PC-9 (cell line): ENCODE measurements at regions not wholly inside any gene's neighbourhood (a gene's known extent, or its start where the extent isn't known, plus 50 kb on each side); places are given as distances from the start of the nearest gene placed in this dataset.

Source experiments
- BruUV-seq: library from RNA; stranded (reverse); fragments of 400-500 nt; replicated peaks from 2 replicates; lab custom pipeline; 2021; lab: Mats Ljungman, UMichigan
- CTCF ChIA-PET: fragments of 300-600 bp; sonication (Branson Sonifier 250); formaldehyde crosslinking; loops from one replicate; lab custom pipeline; 2022; ENCODE audit warnings: antibody characterized with exemption; lab: Charles Lee
- POLR2A ChIA-PET: fragments of 300-600 bp; sonication (Branson Sonifier 250); formaldehyde crosslinking; loops from one replicate; lab custom pipeline; 2022; ENCODE audit warnings: antibody characterized with exemption; ENCODE audit not compliant: unreplicated experiment; lab: Charles Lee
- DNase-seq, 2 experiments: peaks; one replicate each; pipeline versions ENCODE4 v3.0.0 to v3.0.0-alpha.2; 2015 to 2022; ENCODE audit warnings: mixed read lengths in 1 of 2
- H2AFZ ChIP-seq: fragments of 200-600 bp; sonication (generic); 2 replicates; pipeline ENCODE4 v1.8.1; 2017; ENCODE audit warnings: antibody characterized with exemption
- H3F3A ChIP-seq: fragments of 200-600 bp; sonication (generic); 2 replicates; pipeline ENCODE4 v1.8.1; 2017; ENCODE audit warnings: antibody characterized with exemption, mild to moderate bottlenecking, low read depth; ENCODE audit not compliant: insufficient read depth
- H3K27ac ChIP-seq: fragments of 200-600 bp; sonication (generic); 2 replicates; pipeline ENCODE4 v1.6.1; 2016; ENCODE audit warnings: mixed run types
- H3K27me3 ChIP-seq: fragments of 200-600 bp; sonication (generic); 2 replicates; pipeline ENCODE4 v1.6.1; 2016; ENCODE audit warnings: low read depth, mixed run types; ENCODE audit not compliant: insufficient read depth
- H3K36me3 ChIP-seq: fragments of 200-600 bp; sonication (generic); 2 replicates; pipeline ENCODE4 v1.6.1; 2016; ENCODE audit warnings: low read depth, mixed run types
- H3K4me1 ChIP-seq: fragments of 200-600 bp; sonication (generic); replicated peaks from 2 replicates; pipeline ENCODE4 v1.6.1; 2016; ENCODE audit warnings: mixed run types; ENCODE audit not compliant: insufficient read depth
- H3K4me2 ChIP-seq: fragments of 200-600 bp; sonication (generic); 2 replicates; pipeline ENCODE4 v1.6.1; 2017; ENCODE audit warnings: mixed run types
- H3K4me3 ChIP-seq: fragments of 200-600 bp; sonication (generic); 2 replicates; pipeline ENCODE4 v1.6.1; 2016; ENCODE audit warnings: mixed run types
- H3K79me2 ChIP-seq: fragments of 200-600 bp; sonication (generic); 2 replicates; pipeline ENCODE4 v1.6.1; 2017; ENCODE audit warnings: low read depth, mixed run types
- H3K9me2 ChIP-seq: fragments of 200-600 bp; sonication (generic); 2 replicates; pipeline ENCODE4 v1.8.1; 2017; ENCODE audit warnings: mild to moderate bottlenecking; ENCODE audit not compliant: insufficient read depth
- H3K9me3 ChIP-seq: fragments of 200-600 bp; sonication (generic); 2 replicates; pipeline ENCODE4 v1.8.1; 2016; ENCODE audit warnings: low read depth; ENCODE audit not compliant: insufficient read depth
- H4K20me1 ChIP-seq: fragments of 200-600 bp; sonication (generic); 2 replicates; pipeline ENCODE4 v1.8.1; 2017; ENCODE audit not compliant: insufficient read depth
- CTCF ChIP-seq: fragments of 200-600 bp; sonication (generic); conservative IDR thresholded peaks from 2 replicates; pipeline ENCODE4 v1.6.1; 2017; ENCODE audit warnings: mixed run types, antibody characterized with exemption, mild to moderate bottlenecking, moderate library complexity
- EZH2 ChIP-seq: fragments of 200-600 bp; sonication (generic); IDR thresholded peaks from 2 replicates; pipeline ENCODE4 v1.8.0; 2017; ENCODE audit warnings: antibody characterized with exemption, low read depth
- intact Hi-C: fragments of 100-400 bp; cut with micrococcal nuclease; formaldehyde crosslinking; loops from one replicate; pipeline ENCODE4 v1.10.0; 2022; ENCODE audit not compliant: unreplicated experiment

GRCh38 chr2:200054681-200055468 is 99.5 kb downstream of the MAIP1 start:
- Histone ChIP-seq H3K27me3 (no peaks in the 10 kb centered on the region), H4K20me1 (no peaks in the 10 kb centered on the region), H3K4me3 (no peak overlapping the region), H3K36me3 (no peaks in the 10 kb centered on the region), H2AFZ (no peak overlapping the region), H3K79me2 (no peaks in the 10 kb centered on the region), H3K4me1 (no peaks in the 10 kb centered on the region), H3K4me2 (no peak overlapping the region), H3K9me2 (no peaks in the 10 kb centered on the region), H3K27ac (no peak overlapping the region), H3F3A (no peaks in the 10 kb centered on the region), H3K9me3 (no peaks in the 10 kb centered on the region)
- intact Hi-C loops, result no loop called here
- no peak for DNase-seq
- BruUV-seq, result no TSS peak
- ChIA-PET CTCF (interaction anchor here (0.6 kb wide), 1 partner anchor 1385 kb away, joined by 3 read pairs; no protein-coding TSS in a partner anchor), POLR2A (no interaction called here)
- TF ChIP-seq CTCF, result no peak
- no peak for TF ChIP-seq EZH2

- H4K20me1 ChIP-seq, result no peaks in the 10 kb centered on the region
- no peaks in the 10 kb centered on the region for H3F3A ChIP-seq
- no peak overlapping the region for H3K4me2 ChIP-seq
- no peaks in the 10 kb centered on the region for H3K9me3 ChIP-seq
- no peaks in the 10 kb centered on the region for H3K9me2 ChIP-seq
- H3K79me2 ChIP-seq, result no peaks in the 10 kb centered on the region
- no peak overlapping the region for H3K4me3 ChIP-seq
- ChIA-PET CTCF (no interaction called here), POLR2A (no interaction called here)
- intact Hi-C loops, result no loop called here
- no peaks in the 10 kb centered on the region for H3K27me3 ChIP-seq
- no TSS peak for BruUV-seq
- DNase-seq, result no peak
- no peaks in the 10 kb centered on the region for H3K4me1 ChIP-seq
- H3K27ac ChIP-seq, result no peak overlapping the region
- H2AFZ ChIP-seq, result no peak overlapping the region
- no peaks in the 10 kb centered on the region for H3K36me3 ChIP-seq
- TF ChIP-seq EZH2, result no peak
- TF ChIP-seq CTCF, result no peak
Observed at GRCh38 chr2:200056105-200056504, 100.7 kb downstream of the MAIP1 start.

- CTCF ChIA-PET, result no interaction called here
- intact Hi-C loops, result no loop called here
Observed at GRCh38 chr2:200063155-200063554, 107.8 kb downstream of the MAIP1 start.

More at GRCh38 chr2:200063155-200063554, 107.8 kb downstream of the MAIP1 start:
- POLR2A ChIA-PET, result interaction anchor here (0.5 kb wide), 1 partner anchor 25 kb away, joined by 3 read pairs; no protein-coding TSS in a partner anchor
- Histone ChIP-seq H3K9me3 (no peaks in the 10 kb centered on the region), H3K27me3 (no peaks in the 10 kb centered on the region), H3K27ac (no peak overlapping the region), H3K9me2 (no peaks in the 10 kb centered on the region), H4K20me1 (no peaks in the 10 kb centered on the region), H3K36me3 (no peaks in the 10 kb centered on the region), H3F3A (no peaks in the 10 kb centered on the region), H3K4me3 (no peak overlapping the region), H3K4me2 (no peak overlapping the region), H2AFZ (no peak overlapping the region), H3K4me1 (no peaks in the 10 kb centered on the region), H3K79me2 (no peaks in the 10 kb centered on the region)
- TF ChIP-seq CTCF (no peak), EZH2 (no peak)
- no peak for DNase-seq
- no TSS peak for BruUV-seq
